ENCODE measurements at regions not wholly inside any gene's neighbourhood (a gene's known extent, or its start where the extent isn't known, plus 50 kb on each side); places are given as distances from the start of the nearest gene placed in this dataset.

DNA sequence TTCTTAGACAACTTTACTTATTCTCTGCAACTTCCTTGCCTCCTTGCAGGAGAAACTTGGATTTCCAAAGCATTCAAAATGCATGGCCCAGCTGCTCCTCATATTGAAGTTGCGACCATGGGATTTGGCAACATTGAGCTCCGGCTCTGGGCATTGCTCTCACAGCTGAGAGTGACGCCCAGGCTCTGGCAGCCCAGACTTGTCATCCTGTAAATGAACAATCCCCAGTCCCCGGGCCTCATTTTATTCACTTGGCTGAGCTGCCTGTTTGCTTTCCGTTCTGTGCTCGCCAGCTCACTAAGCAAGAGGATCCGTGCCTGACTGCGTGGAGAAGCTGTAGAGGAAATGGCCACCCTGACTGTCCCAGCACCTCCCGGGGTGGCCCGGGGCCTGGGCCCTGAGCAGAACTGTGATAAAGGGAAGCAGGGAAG, 119.5 kb upstream of the CD93 start:
- no peak for DNase-seq (ENCODE audit: low spot score)

DNA sequence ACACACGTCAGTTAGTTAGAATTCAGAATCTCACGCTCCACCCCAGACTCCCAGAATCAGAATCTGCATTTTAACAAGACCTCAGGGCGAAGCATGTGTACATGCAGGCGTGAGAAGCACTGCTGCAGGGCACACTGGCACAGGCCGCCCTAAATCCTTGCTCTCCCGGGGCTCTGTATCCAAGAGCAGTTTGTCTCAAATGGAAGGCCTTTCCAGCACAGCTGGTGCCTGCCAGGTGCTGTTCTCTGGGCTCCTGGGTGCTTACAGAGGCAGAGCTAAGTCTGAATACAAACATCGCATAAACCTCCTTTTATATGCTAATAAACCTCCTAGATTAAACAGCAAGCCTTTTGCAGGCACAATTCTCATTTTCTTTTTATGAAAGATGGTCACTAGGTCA, 119.1 kb upstream of the CD93 start:
- no peak for DNase-seq (ENCODE audit: low spot score)

DNA sequence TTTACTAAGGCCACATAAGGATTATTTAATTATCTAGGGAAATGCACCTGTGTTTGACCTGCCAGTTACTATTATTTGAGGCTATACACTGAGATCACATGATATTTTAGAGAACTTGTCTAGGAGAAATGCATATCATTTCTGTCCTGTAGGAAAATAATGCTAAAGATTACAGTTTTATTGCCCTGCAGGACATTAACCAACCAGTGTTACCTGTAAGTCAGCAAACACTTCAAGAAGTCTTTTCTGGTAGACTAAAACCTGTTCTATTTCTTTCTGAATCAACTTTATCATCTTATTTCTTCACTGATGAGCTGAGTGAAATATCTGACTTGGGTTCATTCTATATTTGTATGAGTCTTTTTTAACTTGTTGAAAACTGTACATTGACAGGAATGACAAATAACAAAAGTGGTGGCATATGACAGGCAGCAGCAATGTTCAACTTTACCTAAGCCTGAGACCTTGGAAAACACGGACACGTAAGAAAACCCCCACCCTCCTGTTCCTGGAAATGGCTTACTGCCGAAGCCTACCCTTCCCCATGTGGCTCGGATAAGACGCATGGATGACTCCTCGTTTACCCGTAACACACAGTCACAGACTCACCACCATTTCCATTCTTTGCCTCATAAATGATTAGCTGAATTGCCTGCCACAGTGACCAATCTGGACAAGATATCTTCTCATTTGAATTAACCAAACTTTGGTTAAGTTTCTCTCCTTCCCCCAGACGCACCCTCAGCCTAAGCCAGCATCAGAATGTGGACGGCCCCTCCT, 118.0 kb upstream of the CD93 start:
- no peak for DNase-seq (ENCODE audit: low spot score)

DNA sequence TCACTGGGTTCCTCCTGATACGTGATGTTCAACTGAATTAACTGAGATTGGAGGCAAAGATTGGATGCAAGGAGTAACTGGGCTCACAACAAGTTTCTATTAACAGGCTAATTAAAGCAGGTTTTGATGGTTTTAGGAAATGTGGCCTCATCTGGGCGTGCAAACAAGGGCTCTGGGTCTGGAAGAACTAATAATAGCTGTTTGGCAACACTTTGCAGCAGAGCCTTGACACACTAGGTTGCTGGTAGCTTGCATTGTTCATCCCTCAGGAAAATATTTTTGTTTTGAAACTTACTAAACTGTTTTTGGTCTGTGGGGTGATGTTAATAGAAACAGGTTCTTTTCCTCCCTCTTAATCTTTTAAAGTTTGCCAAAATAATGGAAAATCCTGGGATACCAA, 117.2 kb upstream of the CD93 start:
- DNase-seq (ENCODE audit: low spot score), result no peak

DNA sequence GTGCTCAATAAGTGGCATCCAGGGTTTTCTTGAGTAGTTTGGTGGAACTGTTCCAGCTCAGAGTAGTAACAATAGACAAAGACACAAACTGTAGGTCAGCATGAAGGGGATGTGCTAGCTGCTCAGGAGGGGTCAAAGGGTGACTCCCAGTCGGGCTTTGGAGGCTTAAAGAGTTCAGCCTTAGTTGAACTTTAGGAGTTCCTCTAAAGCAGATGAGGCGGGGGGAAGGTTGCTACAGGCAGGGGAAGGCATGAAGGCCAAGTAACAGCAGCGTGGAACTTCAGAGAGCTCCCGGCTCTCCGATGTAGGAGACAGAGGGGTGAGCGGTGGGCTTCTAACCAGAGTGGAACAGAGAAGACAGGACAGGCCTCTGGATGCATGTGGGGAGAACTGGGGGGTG, 115.5 kb upstream of the CD93 start:
- DNase-seq (ENCODE audit: low spot score), result no peak

DNA sequence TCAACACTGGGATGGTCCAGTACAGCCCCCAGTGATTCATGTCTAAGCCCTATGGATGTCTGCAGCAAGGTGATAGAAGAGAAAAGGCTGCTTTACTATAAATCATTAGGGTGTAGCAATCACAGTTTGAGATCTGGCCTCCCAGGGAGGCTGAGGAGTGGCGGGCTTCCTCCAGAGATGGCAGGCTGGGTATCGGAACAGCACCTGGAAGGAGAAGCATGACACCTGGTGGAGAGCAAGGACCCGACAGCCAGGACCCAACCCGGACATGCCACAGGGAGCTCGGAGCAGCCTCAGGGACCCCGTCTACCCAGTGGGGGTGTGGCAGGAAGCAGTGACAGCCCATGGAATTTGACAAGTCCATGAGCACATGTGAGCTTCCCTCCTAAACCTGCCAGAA, 114.8 kb upstream of the CD93 start:
- DNase-seq (ENCODE audit: low spot score), result peak; percentile 50

DNA sequence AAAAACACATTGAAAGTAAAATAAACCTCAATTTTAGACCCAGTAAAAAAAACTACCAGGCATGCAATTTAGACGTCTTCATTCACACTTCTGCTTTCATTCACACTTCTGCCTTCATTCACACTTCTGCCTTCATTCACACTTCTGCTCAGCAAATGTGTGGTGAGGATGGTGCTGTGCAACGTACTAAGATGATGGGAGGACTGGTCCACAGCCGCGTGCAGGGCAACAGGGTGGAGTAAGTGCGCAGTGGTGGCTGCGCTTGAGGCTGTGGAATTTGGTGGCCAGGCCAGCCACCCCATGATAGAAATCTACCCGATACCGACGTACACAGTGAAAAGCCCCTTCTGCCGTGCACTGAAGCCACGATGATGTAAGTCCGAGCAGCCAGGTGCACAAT, 114.3 kb upstream of the CD93 start:
- no peak for DNase-seq (ENCODE audit: low spot score)

DNA sequence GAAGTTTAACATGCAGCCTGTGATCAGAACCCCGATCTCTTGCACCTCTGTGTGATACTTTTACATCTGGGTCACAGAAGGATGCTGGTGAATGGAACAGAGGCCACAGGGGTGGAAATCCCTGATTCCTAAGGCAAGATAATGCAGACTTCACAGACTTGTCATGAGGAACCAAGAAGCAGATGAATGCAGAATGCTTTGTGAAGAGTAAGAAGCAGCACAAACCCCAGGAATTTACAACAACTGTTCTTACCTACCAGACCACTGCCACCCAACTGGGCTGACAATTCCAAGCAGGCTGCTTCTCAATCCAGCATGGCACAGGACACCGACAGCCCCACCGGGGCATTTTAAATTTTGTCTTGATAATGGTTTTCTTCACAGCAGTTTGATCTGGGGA, 113.2 kb upstream of the CD93 start:
- no peak for DNase-seq (ENCODE audit: low spot score)

DNA sequence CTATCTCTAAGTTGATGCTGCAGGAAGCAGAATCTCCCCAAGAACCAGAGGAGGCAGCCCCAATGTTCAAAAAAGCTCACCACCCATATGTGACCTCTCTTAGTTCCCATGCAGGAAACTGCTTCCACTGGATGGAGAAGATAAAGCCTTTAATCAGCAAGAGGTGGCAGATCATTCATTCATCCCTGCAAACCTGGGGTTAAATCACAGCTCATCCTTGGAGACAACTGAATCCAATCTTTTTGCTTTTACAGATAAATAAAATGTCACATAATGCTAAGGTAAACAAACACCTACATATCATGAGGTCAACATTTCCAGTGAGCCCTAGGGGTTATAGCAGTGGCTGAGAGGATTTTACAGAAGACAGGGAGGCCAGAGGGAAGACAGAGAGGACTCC, 112.7 kb upstream of the CD93 start:
- no peak for DNase-seq (ENCODE audit: low spot score)

DNA sequence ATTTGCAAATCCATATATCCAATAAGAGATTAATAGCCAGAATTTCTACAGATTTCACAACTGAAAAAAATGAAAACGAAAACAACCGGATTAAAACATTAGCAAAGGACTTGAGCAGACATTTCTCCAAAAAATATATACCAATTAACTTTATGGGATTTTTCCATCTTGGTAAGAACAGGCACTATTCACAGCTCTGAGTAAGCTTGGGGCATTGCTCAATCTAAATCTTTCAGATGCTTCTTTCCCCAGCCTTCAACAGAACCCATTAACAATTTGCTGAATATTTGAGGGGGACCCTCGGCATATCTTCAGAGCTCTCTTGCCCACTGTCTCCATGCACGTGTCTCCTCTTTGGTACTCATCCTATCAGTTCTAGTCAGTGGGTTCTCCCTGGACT, 111.7 kb upstream of the CD93 start:
- no peak for DNase-seq (ENCODE audit: low spot score)

DNA sequence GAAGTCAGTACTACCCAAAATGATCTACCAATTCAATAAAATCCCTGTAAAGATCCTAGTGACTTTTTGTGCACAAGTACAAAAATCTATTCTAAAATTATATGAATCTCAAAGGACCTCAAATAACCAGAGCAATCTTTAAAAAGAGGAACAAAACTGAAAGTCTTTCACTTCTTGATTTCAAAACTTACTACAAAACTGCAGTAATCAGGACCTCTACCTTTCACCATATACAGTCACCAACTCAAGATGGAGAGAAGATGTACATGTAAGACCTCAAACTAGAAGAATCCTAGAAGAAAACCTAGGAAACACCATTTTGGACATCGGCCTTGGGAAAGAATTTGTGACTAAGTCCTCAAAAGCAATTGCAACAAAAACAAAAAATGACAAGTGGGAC, 109.5 kb upstream of the CD93 start:
- DNase-seq (ENCODE audit: low spot score), result no peak

DNA sequence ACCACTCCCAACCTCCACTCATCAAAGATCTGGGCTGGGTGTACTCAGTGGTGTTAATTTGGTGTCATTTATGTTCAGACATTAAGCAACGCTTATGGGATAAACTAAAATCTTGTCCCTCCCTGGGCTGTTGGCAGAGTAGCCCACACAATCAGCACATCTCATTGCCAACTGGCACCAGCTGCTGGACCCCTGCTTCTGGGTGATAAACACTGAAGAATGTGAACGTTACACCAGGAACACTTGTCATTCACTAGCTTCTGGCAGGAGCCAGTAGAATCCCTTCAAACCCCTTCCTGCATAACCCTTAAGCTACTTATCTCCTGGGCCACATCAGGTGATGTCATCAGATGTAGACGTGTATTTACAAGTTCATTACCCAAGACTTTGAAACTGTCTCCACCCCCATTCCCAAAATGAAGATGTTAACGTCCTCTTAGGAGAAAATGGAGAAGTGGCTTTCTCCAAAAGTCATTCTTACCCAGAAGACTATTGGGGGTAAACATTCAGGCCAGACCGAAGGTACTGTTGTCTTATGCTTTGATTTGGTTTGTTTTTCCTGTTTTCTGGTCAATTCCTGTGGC, 107.8 kb upstream of the CD93 start:
- peak; percentile 74 for DNase-seq (ENCODE audit: low spot score)

DNA sequence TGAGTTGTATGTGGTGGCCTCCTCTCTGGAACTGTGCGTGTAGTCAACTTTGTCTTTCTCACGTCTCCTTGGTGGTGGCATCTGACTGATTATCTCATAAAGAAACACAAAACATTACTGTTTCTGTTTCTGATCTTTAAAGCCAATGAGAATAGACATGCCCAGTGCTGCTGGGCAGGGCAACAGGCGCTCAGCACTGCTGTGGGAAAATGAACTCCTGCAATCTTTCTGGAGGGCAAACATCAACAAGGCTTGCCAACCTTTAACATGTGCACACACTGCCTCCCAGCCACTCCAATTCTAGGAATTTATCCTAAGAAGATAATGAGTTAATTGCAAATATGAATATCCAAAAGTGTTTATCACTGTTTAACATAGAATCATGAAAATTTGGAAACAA, 106.3 kb upstream of the CD93 start:
- DNase-seq (ENCODE audit: low spot score), result no peak

DNA sequence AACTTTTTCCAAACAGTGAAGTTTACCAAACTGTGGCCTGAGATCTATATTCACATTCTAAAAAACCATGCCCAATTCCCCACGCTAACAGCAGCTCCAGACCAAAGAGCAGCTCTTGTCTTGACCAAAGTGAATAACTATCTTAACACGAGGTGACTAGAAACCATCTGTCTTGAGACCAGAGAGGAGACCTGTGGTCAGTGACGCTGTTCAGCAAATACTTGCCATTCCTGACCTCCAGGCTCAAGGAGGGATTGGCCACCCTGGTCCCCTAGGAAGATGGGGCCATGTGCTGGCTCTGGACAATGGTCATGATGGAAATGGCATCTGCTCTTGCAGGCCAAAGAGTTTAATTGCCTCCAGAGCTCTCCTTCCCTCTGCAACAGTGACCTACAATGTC, 104.4 kb upstream of the CD93 start:
- DNase-seq (ENCODE audit: low spot score), result no peak

DNA sequence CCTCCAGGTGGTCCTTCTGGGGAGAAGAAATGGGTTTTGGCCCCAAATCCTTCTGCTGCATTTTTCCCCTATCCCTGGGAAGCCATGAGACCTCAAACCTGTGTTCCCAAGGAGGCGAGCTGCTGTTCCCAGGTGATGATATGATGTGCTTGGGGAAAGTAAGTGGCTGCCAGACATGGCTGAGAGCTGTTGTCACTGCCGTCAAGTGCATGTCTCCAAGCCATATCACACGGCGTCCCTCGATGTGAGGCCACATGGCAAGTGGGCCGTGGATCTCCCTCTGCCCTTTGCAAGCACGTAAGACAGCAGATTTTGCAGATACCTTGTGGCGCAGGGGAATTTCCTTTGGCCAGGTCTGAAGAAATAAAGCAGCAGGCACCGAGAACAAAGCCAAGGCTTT, 103.7 kb upstream of the CD93 start:
- no peak for DNase-seq (ENCODE audit: low spot score)

DNA sequence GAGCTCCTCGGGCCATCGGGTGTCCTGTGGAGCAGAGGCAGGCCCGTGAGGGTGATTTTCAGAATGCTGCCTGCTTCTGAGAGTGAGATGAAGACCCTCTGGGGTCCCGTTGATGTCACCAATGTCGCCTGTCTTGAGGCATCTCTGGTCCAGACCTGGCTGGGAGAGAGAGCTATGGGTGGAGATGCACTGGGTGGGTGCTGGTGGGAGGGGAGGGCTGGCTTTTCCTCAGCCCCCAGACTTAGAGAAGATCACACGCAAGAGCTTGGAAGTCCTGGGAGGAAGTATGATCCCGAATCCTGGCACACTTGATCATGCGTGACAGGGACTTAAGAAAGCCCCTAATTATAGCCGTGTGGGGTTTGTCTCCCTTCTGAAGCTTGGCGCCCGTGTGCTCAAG, 103.2 kb upstream of the CD93 start:
- DNase-seq (ENCODE audit: low spot score), result no peak

DNA sequence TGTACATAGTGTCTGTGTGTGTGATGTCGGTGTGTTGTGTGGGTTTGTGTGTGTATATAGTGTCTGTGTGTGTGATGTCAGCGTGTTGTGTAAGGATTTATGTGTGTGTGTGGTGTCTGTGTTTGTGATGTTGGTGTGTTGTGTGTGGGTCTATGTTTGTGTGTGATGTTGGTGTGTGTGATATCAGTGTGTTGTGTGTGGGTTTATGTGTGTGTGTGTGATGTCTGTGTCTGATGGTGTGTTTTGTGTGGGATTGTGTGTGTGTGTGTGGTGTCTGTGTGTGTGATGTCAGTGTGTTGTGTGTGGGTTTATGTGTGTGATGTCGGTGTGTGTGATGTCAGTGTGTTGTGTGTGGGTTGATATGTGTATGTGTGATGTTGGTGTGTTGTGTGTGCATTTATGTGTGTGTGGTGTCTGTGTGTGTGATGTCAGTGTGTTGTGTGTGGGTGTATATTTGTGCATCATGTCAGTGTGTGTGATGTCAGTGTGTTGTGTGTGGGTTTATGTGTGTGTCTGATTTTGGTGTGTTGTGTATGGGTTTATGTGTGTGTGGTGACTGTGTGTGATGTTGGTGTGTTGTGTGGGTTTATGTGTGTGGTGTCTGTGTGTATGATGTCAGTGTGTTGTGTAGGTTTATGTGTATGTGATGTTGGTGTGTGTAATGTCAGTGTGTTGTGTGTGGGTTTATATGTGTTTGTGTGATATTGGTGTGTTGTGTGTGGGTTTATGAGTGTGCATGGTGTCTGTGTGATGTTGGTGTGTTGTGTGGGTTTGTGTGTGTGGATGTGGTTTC, 102.4 kb upstream of the CD93 start:
- no peak for DNase-seq (ENCODE audit: low spot score)

DNA sequence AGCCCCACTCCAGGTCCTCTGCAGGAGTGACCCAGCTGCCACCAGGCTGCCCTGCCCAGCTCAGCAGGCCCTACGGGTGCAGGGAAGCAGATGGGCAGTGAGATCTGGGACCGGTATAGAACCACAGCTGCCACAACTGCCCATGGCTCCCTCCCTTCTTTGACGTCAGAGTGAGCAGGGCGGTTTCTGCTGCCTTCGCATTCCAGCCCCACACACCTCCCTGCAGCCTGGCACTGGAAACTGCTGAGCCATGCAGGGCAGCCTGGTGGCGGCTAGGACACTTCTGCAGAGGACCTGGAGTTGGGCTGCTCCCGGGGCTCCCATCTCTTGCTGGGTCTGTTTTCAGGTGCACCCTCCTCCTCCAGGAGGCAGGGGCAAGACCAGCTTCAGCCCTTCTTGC, 101.6 kb upstream of the CD93 start:
- DNase-seq (ENCODE audit: low spot score), result peak; percentile 74

DNA sequence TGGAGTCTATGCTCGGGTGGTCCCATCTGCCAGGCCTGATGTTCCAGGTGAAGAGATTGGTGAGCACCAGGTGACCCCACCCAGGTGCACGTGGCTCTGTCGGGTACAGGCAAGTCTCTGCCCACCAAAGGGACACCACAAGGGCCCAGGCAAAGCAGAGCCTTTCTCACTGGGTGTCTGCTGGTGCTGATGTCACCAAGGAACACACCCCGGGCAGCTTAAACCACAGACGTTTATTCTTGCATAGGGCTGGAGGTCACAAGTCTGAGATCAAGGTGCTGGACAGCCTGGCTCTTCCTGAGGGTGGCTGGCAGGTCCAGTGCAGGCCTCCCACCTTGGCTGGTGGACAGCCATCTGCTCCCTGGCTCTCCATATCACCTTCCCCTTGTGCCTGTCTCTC, 100.7 kb upstream of the CD93 start:
- DNase-seq (ENCODE audit: low spot score), result no peak

DNA sequence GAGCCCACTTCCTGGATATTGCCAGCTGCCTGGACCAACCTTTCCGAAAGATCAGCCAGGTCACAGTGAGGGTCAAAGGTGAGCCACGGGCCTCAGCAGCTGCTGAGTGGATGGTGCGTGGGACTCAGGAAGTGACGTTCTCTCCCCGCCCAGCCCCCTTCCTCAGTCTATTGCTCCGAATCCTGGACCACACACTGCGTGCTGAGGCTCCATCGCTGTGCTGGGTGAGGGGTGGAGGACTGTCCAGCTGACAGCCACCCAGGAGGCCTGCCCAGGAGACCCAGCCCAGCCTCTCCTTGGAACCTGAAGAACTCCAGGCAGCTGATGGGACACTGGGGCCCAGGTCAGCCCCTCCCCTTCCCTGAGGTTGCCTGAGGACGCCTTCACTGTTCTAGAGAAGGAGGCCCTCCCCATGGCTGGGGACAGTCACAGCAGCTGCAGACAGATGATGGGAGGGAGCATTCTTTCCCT, 94.4 kb upstream of the CD93 start:
- no peak for DNase-seq (ENCODE audit: low spot score)

DNA sequence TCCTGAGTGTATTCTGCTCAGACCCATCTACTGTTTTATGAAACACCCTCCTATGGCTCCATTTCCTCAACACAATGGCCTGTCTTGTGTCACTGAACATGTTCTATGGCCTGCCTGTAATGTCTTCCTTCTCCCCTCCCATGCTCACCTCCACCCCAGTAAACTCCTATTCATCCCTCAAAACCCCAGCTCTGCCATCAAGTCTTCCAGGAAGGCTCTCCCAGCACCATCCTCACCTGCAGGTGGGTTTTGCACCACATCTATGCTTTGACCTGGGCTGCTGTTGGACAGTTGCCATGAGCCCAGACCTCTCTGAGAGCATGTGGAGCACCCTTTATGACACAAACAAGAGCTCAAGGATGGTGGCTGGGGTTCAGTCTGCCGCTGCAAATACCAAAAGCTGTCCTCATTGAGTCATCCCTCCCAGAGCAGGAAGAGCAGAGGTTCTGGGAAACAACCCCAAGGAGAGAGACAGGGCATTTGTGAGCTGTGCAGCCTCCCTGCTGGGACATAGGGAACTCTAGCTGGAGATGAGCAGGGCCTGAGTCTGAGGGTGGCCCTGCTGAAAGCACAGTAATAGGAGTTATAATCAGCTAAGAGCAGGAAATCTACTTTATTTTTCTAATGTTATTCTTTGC, 93.8 kb upstream of the CD93 start:
- DNase-seq (ENCODE audit: low spot score), result no peak

DNA sequence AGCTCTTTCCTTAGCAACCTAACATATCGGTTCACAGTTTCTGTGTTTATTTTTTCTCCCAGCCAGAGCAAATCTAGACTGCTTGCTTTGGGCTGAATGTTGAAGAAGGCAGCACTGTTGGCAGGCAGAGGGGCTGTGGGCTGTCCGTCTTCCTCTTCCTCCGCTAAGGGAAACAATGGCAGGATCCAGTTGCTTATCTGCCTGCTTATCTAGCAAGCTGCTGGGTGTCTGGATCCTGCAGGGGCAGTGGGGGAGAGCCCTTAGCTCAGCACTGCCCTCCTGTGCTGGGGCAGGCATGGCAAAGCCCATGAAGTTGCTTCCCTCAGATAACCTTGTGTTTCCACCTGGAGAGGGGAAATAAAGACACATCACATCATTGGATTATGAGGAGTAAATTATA, 92.7 kb upstream of the CD93 start:
- no peak for DNase-seq (ENCODE audit: low spot score)

DNA sequence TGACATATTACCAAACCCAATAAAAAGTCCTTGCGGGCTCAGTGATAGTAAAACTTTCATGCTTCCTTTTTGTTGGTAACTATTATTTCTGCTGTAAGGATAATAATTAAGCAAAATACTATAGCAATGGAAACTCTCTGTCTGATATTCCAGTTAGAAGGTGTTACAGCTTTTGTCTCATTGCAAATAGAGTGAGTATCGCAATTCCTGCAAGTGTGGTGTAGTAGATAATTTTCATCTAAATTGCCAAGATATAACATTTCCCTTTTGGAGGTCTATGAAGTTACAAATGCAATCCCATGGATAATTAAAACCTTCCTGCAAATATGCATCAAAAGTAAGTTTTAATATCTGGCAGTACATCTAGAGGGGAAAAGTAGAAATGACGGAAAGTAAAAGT, 88.7 kb upstream of the CD93 start:
- no peak for DNase-seq (ENCODE audit: low spot score)
